ENCODE measurements at regions not wholly inside any gene's neighbourhood (a gene's known extent, or its start where the extent isn't known, plus 50 kb on each side); places are given as distances from the start of the nearest gene placed in this dataset.

DNA sequence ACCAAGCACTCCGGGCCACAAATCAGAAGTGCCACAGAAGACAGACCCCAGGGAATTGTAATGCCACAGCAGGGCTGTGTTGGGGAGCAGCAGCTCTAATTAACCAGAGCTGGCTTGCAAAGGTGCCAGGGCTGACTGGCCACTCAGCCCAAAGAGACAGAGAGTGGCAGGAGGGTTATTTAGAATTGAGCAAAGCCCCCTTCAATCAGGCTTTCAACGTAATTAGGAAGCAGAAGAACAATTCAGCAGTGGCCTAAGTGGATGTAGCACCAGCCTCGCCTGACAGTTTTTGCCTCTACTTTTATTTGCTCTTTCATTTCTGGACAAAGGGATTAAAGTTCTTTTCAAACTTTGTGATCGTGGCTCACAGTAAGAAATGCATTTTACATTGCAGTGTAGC lies 278.3 kb upstream of the IRX3 start:
- no peak overlapping the region for H3K27ac ChIP-seq (replicated peaks in 1 of 4)
- TF ChIP-seq EP300 (IDR thresholded peaks at IDR 0.05), result no peak
- TF ChIP-seq POLR2AphosphoS5 (IDR thresholded peaks at IDR 0.05), result no peak
- TF ChIP-seq POLR2A (IDR thresholded peaks at IDR 0.05; ENCODE audit: low read depth), result no peak
- TF ChIP-seq, protein P1, sequence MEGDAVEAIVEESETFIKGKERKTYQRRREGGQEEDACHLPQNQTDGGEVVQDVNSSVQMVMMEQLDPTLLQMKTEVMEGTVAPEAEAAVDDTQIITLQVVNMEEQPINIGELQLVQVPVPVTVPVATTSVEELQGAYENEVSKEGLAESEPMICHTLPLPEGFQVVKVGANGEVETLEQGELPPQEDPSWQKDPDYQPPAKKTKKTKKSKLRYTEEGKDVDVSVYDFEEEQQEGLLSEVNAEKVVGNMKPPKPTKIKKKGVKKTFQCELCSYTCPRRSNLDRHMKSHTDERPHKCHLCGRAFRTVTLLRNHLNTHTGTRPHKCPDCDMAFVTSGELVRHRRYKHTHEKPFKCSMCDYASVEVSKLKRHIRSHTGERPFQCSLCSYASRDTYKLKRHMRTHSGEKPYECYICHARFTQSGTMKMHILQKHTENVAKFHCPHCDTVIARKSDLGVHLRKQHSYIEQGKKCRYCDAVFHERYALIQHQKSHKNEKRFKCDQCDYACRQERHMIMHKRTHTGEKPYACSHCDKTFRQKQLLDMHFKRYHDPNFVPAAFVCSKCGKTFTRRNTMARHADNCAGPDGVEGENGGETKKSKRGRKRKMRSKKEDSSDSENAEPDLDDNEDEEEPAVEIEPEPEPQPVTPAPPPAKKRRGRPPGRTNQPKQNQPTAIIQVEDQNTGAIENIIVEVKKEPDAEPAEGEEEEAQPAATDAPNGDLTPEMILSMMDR (IDR thresholded peaks at IDR 0.05), result no peak
- H3K36me3 ChIP-seq, result no peaks in the 10 kb centered on the region
- intact Hi-C loops (cut with DNase I), result no loop called here
- 76% methylated on average over 4 of the region's 4 CpGs for WGBS
- no peaks in the 10 kb centered on the region for H3K27me3 ChIP-seq
- H3K4me3 ChIP-seq, result no peak overlapping the region
- no peaks in the 10 kb centered on the region for H3K4me1 ChIP-seq
- DNase-seq (ENCODE audit: extremely low spot score), result no peak
- H3K9me3 ChIP-seq, result no peaks in the 10 kb centered on the region

DNA sequence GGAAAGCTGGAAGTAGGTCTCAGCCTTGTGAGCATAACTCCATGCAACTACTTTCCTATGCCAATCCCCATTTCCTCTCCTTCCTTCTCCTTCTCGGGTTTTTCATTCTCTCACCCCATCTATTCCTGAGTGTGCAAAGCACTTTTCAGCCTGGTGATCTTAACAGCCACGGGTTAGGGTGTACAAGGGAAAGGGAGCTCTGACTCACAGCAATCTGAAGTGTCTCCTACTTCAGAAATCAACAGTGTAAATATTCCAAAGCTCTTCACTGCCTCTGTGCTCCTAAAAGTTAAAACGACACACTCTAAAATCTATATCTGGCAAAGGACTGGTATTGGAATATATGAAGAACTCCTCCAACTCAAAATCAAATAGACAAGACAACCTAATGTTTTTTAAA lies 268.0 kb upstream of the IRX3 start:
- Histone ChIP-seq H3K9me3 (peaks cover 0 to 10% (median 4%) of the 10 kb centered on the region in 4 donors), H3K27ac (replicated peaks in 1 of 4) (no peak overlapping the region), H3K4me3 (no peak overlapping the region), H3K27me3 (peaks cover 0 to 8% (median 0%) of the 10 kb centered on the region in 4 donors), H3K36me3 (no peaks in the 10 kb centered on the region), H3K4me1 (no peaks in the 10 kb centered on the region)
- TF ChIP-seq POLR2AphosphoS5 (IDR thresholded peaks at IDR 0.05) (no peak), POLR2A (IDR thresholded peaks at IDR 0.05; ENCODE audit: low read depth) (no peak), EP300 (IDR thresholded peaks at IDR 0.05) (no peak)
- TF ChIP-seq, protein P1 (IDR thresholded peaks at IDR 0.05), result no peak
- no peak for DNase-seq (ENCODE audit: extremely low spot score)
- WGBS, result 74% methylated on average over 3 of the region's 3 CpGs
- intact Hi-C loops (cut with DNase I), result no loop called here

DNA sequence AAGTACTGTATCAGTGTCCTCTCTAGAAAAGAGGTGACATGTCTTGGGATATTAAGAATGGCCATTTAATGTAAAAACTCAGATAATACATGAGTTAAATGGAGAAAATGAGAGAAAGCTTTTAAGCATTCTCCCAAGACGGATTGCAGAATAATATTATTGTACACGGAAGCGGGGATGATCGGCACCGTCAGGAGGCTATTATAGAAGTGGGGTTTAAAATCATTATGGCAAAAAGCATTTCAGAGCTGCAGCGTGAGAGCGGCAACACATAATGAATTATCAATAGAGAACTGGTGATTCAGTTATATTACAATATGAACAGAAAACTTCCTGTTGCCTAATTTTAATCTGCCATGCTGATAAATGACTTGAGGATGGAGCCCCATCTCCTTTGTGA lies 261.7 kb upstream of the IRX3 start:
- intact Hi-C loops (cut with DNase I), result no loop called here
- no peak overlapping the region for H3K27ac ChIP-seq (replicated peaks in 1 of 4)
- TF ChIP-seq POLR2A (IDR thresholded peaks at IDR 0.05; ENCODE audit: low read depth) (no peak), POLR2AphosphoS5 (IDR thresholded peaks at IDR 0.05) (no peak), EP300 (IDR thresholded peaks at IDR 0.05) (no peak)
- TF ChIP-seq, protein P1 (IDR thresholded peaks at IDR 0.05), result no peak
- H3K4me1 ChIP-seq, result no peaks in the 10 kb centered on the region
- DNase-seq (ENCODE audit: extremely low spot score), result no peak
- H3K27me3 ChIP-seq, result peaks cover 0 to 42% (median 7%) of the 10 kb centered on the region in 4 donors
- no peaks in the 10 kb centered on the region for H3K9me3 ChIP-seq
- 79% methylated on average over 7 of the region's 7 CpGs for WGBS
- no peak overlapping the region for H3K4me3 ChIP-seq
- H3K36me3 ChIP-seq, result no peaks in the 10 kb centered on the region

DNA sequence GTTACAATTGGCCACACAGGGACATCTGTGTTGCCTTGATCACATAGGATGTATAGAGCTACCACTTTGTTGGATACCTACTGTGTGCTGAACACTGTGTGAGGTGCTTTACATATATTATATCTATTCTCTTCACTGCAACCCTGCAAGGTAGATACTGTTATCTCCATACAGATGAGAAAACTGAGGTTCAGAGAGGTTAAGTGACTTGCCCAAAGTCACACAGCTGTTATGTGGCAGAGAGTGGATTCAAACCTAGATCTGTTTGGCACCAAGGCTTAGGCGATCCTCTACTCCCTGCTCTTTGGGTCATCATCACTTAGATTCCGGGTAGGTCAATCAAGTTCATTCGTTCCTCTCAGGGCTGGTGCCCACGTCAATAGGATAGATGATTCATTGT lies 260.5 kb upstream of the IRX3 start:
- H3K4me1 ChIP-seq, result no peaks in the 10 kb centered on the region
- H3K9me3 ChIP-seq, result no peaks in the 10 kb centered on the region
- TF ChIP-seq, protein P1 (IDR thresholded peaks at IDR 0.05), result no peak
- no peak for TF ChIP-seq POLR2AphosphoS5 (IDR thresholded peaks at IDR 0.05)
- TF ChIP-seq EP300 (IDR thresholded peaks at IDR 0.05), result no peak
- no peak for TF ChIP-seq POLR2A (IDR thresholded peaks at IDR 0.05; ENCODE audit: low read depth)
- WGBS, result 63% methylated on average over 4 of the region's 4 CpGs
- H3K27me3 ChIP-seq, result peaks cover 0 to 52% (median 7%) of the 10 kb centered on the region in 4 donors
- DNase-seq (ENCODE audit: extremely low spot score), result no peak
- H3K4me3 ChIP-seq, result no peak overlapping the region
- intact Hi-C loops (cut with DNase I), result no loop called here
- no peaks in the 10 kb centered on the region for H3K36me3 ChIP-seq
- H3K27ac ChIP-seq (replicated peaks in 1 of 4), result no peak overlapping the region

DNA sequence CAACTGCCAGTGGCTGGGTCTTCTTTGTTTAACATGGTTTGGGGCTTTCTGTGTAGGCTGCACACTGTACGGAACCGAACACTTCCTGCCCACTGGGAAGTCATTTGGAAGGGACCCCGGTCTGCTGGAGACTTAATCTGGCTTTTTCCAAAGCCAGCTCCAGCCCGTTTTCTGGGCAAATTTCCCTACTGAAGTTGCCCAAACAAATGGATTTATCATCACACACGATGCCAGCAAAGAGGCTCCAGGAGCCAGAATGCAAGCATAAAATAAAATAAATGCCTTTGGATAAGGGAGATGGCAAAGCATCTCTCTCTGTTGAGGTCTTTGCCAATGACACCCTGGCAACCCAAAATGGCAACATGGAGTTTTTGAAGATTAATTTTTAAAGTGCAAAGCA lies 259.9 kb upstream of the IRX3 start:
- intact Hi-C loops (cut with DNase I), result no loop called here
- 23% methylated on average over 5 of the region's 5 CpGs for WGBS
- Histone ChIP-seq H3K9me3 (no peaks in the 10 kb centered on the region), H3K36me3 (no peaks in the 10 kb centered on the region), H3K4me3 (no peak overlapping the region), H3K27me3 (peaks cover 0 to 54% (median 7%) of the 10 kb centered on the region in 4 donors), H3K27ac (replicated peaks in 1 of 4) (no peak overlapping the region), H3K4me1 (no peaks in the 10 kb centered on the region)
- TF ChIP-seq, protein P1 (IDR thresholded peaks at IDR 0.05), result no peak
- TF ChIP-seq POLR2A (IDR thresholded peaks at IDR 0.05; ENCODE audit: low read depth), result no peak
- TF ChIP-seq POLR2AphosphoS5 (IDR thresholded peaks at IDR 0.05), result no peak
- TF ChIP-seq EP300 (IDR thresholded peaks at IDR 0.05), result no peak
- DNase-seq (ENCODE audit: extremely low spot score), result no peak
